ENCODE measurements at regions not wholly inside any gene's neighbourhood (a gene's known extent, or its start where the extent isn't known, plus 50 kb on each side); places are given as distances from the start of the nearest gene placed in this dataset.

- TF ChIP-seq CTCF (IDR thresholded peaks at IDR 0.05; ENCODE audit: poor library complexity) = no peak
- no peak for TF ChIP-seq EZH2phosphoT487 (IDR thresholded peaks at IDR 0.05; ENCODE audit: low read depth, severe bottlenecking, unreplicated experiment)
- no peak for TF ChIP-seq EZH2 (IDR thresholded peaks at IDR 0.05; ENCODE audit: borderline replicate concordance)
These were observed 310.1 kb upstream of the SORCS1 start for GRCh38 chr10:107474650-107475049.
